Spleen (tissue), 7 donors: ENCODE measurements at regions not wholly inside any gene's neighbourhood (a gene's known extent, or its start where the extent isn't known, plus 50 kb on each side); places are given as distances from the start of the nearest gene placed in this dataset.

Experiments
- POLR2A ChIP-seq, 3 donors: fragments of 450-650 bp; IDR thresholded peaks; one replicate each; pipeline ENCODE4 v1.5.1; 2017; ENCODE audit warnings: antibody characterized with exemption in 3 of 3, mild to moderate bottlenecking in 1 of 3
- TF ChIP-seq, protein P1 (sequence below), 11 experiments: fragments of 200-600 bp in 7 of 11; fragments of 450-650 bp in 4 of 11; sonication (generic) in 4 of 11; IDR thresholded peaks in 8 of 11; conservative IDR thresholded peaks in 3 of 11; 1 replicate in 7 of 11; 2 replicates in 4 of 11; pipeline versions ENCODE4 v1.4.0 to v1.8.0; 2016 to 2021; ENCODE audit warnings: antibody characterized with exemption in 11 of 11, inconsistent platforms in 4 of 11, mild to moderate bottlenecking in 1 of 11
- donor health status: DM: no; HTN: no; CAD: no; lungs with moderate emphysema.
- donor health status: DM: no; HTN: no; CAD: no.
- donor health status: DM: no; HTN: no; CAD: no.

DNA sequence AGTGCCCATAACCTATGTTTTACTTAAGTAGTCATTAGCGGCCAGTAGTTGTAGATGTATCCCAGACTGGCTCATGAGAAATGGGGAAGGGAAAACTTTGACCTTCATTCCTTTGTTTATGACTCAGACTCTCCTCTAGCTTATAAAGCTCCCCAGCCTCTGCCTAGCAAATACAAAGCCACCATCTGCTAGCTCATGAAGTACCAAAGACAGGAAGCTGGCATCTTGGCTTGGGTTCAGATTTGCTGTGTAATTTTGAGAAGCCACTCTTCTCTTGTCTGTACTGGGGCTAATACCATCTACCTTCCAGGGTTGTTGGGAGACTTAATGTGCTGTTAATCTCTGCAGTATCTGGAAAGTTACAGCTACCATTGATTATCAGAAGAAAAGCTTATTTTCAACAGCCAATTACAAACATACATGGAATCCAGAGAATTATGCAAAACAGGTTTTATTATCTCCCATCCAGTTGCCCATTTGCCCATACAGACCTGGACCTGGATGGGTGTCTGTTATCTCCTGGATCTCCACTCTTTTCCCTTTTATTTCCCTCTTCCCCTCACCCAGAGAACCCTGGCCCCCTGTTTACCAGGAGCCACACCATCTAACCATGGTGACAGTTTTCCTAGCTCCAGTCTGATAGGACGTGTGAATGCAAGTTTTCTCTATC lies 153.8 kb downstream of the SEMA6D start:
- TF ChIP-seq, protein P1, sequence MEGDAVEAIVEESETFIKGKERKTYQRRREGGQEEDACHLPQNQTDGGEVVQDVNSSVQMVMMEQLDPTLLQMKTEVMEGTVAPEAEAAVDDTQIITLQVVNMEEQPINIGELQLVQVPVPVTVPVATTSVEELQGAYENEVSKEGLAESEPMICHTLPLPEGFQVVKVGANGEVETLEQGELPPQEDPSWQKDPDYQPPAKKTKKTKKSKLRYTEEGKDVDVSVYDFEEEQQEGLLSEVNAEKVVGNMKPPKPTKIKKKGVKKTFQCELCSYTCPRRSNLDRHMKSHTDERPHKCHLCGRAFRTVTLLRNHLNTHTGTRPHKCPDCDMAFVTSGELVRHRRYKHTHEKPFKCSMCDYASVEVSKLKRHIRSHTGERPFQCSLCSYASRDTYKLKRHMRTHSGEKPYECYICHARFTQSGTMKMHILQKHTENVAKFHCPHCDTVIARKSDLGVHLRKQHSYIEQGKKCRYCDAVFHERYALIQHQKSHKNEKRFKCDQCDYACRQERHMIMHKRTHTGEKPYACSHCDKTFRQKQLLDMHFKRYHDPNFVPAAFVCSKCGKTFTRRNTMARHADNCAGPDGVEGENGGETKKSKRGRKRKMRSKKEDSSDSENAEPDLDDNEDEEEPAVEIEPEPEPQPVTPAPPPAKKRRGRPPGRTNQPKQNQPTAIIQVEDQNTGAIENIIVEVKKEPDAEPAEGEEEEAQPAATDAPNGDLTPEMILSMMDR (IDR thresholded peaks at IDR 0.05 in 8 of 11, conservative IDR thresholded peaks at IDR 0.05 in 3 of 11), result no peak
- TF ChIP-seq POLR2A (IDR thresholded peaks at IDR 0.05), result no peak
